Skeletal muscle tissue (tissue), 3 donors: ENCODE measurements at regions not wholly inside any gene's neighbourhood (a gene's known extent, or its start where the extent isn't known, plus 50 kb on each side); places are given as distances from the start of the nearest gene placed in this dataset.

ENCODE experiments used
- H3K27ac ChIP-seq: one replicate; pipeline ENCODE4 v1.7.0; 2013; ENCODE audit warnings: mild to moderate bottlenecking, low read depth, low read length, inconsistent platforms
- H3K27me3 ChIP-seq, 3 donors: one replicate each; pipeline ENCODE4 v1.7.0; 2013; ENCODE audit warnings: low read length in 3 of 3; ENCODE audit not compliant: control insufficient read depth in 3 of 3, insufficient read depth in 3 of 3
- H3K36me3 ChIP-seq, 3 donors: one replicate each; pipeline ENCODE4 v1.7.0; 2013; ENCODE audit warnings: low read length in 3 of 3; ENCODE audit not compliant: control insufficient read depth in 3 of 3, insufficient read depth in 3 of 3
- H3K4me1 ChIP-seq, 3 donors: one replicate each; pipeline ENCODE4 v1.7.0; 2013; ENCODE audit warnings: low read length in 3 of 3, mild to moderate bottlenecking in 3 of 3; ENCODE audit not compliant: control insufficient read depth in 3 of 3, insufficient read depth in 3 of 3
- H3K4me3 ChIP-seq, 3 donors: one replicate each; pipeline ENCODE4 v1.7.0; 2013; ENCODE audit warnings: low read length in 3 of 3
- H3K9ac ChIP-seq, 3 donors: one replicate each; pipeline ENCODE4 v1.7.0; 2013; ENCODE audit warnings: low read length in 3 of 3, mild to moderate bottlenecking in 3 of 3, moderate library complexity in 2 of 3, low read depth in 1 of 3
- H3K9me3 ChIP-seq, 3 donors: one replicate each; pipeline ENCODE4 v1.7.0; 2013; ENCODE audit warnings: low read length in 3 of 3; ENCODE audit not compliant: control insufficient read depth in 3 of 3
- donor health status: Osteomylitis.

GRCh38 chr1:60571811-60572210 is 498.2 kb upstream of the C1orf87 start:
- Histone ChIP-seq H3K36me3 (no peaks in the 10 kb centered on the region), H3K9me3 (no peaks in the 10 kb centered on the region), H3K9ac (no peak overlapping the region), H3K4me1 (peaks cover 0 to 2% (median 0%) of the 10 kb centered on the region in 3 donors), H3K27ac (no peak overlapping the region), H3K27me3 (no peaks in the 10 kb centered on the region), H3K4me3 (no peak overlapping the region)

- H3K27me3 ChIP-seq = no peaks in the 10 kb centered on the region
- no peak overlapping the region for H3K4me3 ChIP-seq
- no peaks in the 10 kb centered on the region for H3K9me3 ChIP-seq
- H3K27ac ChIP-seq = no peak overlapping the region
- H3K36me3 ChIP-seq = no peaks in the 10 kb centered on the region
- no peak overlapping the region for H3K9ac ChIP-seq
- peaks cover 0 to 2% (median 0%) of the 10 kb centered on the region in 3 donors for H3K4me1 ChIP-seq
Measured at GRCh38 chr1:60569189-60569588, 495.6 kb upstream of the C1orf87 start.

GRCh38 chr1:60567256-60567655 is 493.7 kb upstream of the C1orf87 start:
- Histone ChIP-seq H3K4me3 (no peak overlapping the region), H3K36me3 (no peaks in the 10 kb centered on the region), H3K4me1 (no peaks in the 10 kb centered on the region), H3K27ac (no peak overlapping the region), H3K9ac (no peak overlapping the region), H3K9me3 (no peaks in the 10 kb centered on the region), H3K27me3 (no peaks in the 10 kb centered on the region)

- Histone ChIP-seq H3K4me3 (no peak overlapping the region), H3K27ac (no peak overlapping the region), H3K27me3 (no peaks in the 10 kb centered on the region), H3K9ac (no peak overlapping the region), H3K9me3 (no peaks in the 10 kb centered on the region), H3K4me1 (no peaks in the 10 kb centered on the region), H3K36me3 (no peaks in the 10 kb centered on the region)
Measured at GRCh38 chr1:60564916-60565750, 491.6 kb upstream of the C1orf87 start.

- Histone ChIP-seq H3K4me1 (no peaks in the 10 kb centered on the region), H3K27ac (no peak overlapping the region), H3K36me3 (no peaks in the 10 kb centered on the region), H3K4me3 (no peak overlapping the region), H3K9ac (no peak overlapping the region), H3K27me3 (no peaks in the 10 kb centered on the region), H3K9me3 (no peaks in the 10 kb centered on the region)
Measured at GRCh38 chr1:60563777-60564535, 490.4 kb upstream of the C1orf87 start.

- H3K36me3 ChIP-seq = no peaks in the 10 kb centered on the region
- no peak overlapping the region for H3K4me3 ChIP-seq
- no peaks in the 10 kb centered on the region for H3K9me3 ChIP-seq
- no peaks in the 10 kb centered on the region for H3K27me3 ChIP-seq
- no peak overlapping the region for H3K9ac ChIP-seq
- H3K4me1 ChIP-seq = no peaks in the 10 kb centered on the region
- no peak overlapping the region for H3K27ac ChIP-seq
Measured at GRCh38 chr1:60562740-60563139, 489.2 kb upstream of the C1orf87 start.

- no peak overlapping the region for H3K27ac ChIP-seq
- no peaks in the 10 kb centered on the region for H3K27me3 ChIP-seq
- no peak overlapping the region for H3K4me3 ChIP-seq
- no peaks in the 10 kb centered on the region for H3K4me1 ChIP-seq
- no peaks in the 10 kb centered on the region for H3K9me3 ChIP-seq
- no peak overlapping the region for H3K9ac ChIP-seq
- no peaks in the 10 kb centered on the region for H3K36me3 ChIP-seq
Measured at GRCh38 chr1:60560701-60561100, 487.1 kb upstream of the C1orf87 start.

- no peaks in the 10 kb centered on the region for H3K36me3 ChIP-seq
- H3K9me3 ChIP-seq = no peaks in the 10 kb centered on the region
- no peaks in the 10 kb centered on the region for H3K27me3 ChIP-seq
- H3K9ac ChIP-seq = no peak overlapping the region
- H3K4me3 ChIP-seq = no peak overlapping the region
- H3K4me1 ChIP-seq = no peaks in the 10 kb centered on the region
- no peak overlapping the region for H3K27ac ChIP-seq
Measured at GRCh38 chr1:60558236-60558635, 484.7 kb upstream of the C1orf87 start.

GRCh38 chr1:60553730-60554129 is 480.2 kb upstream of the C1orf87 start:
- H3K4me3 ChIP-seq = no peak overlapping the region
- H3K9ac ChIP-seq = no peak overlapping the region
- no peaks in the 10 kb centered on the region for H3K9me3 ChIP-seq
- H3K4me1 ChIP-seq = no peaks in the 10 kb centered on the region
- H3K27me3 ChIP-seq = no peaks in the 10 kb centered on the region
- no peak overlapping the region for H3K27ac ChIP-seq
- no peaks in the 10 kb centered on the region for H3K36me3 ChIP-seq

GRCh38 chr1:60547821-60548220 is 474.3 kb upstream of the C1orf87 start:
- H3K27ac ChIP-seq = no peak overlapping the region
- H3K4me1 ChIP-seq = no peaks in the 10 kb centered on the region
- H3K9ac ChIP-seq = no peak overlapping the region
- H3K36me3 ChIP-seq = no peaks in the 10 kb centered on the region
- H3K27me3 ChIP-seq = no peaks in the 10 kb centered on the region
- H3K4me3 ChIP-seq = no peak overlapping the region
- H3K9me3 ChIP-seq = no peaks in the 10 kb centered on the region
